ENCODE measurements at regions not wholly inside any gene's neighbourhood (a gene's known extent, or its start where the extent isn't known, plus 50 kb on each side); places are given as distances from the start of the nearest gene placed in this dataset.

DNA sequence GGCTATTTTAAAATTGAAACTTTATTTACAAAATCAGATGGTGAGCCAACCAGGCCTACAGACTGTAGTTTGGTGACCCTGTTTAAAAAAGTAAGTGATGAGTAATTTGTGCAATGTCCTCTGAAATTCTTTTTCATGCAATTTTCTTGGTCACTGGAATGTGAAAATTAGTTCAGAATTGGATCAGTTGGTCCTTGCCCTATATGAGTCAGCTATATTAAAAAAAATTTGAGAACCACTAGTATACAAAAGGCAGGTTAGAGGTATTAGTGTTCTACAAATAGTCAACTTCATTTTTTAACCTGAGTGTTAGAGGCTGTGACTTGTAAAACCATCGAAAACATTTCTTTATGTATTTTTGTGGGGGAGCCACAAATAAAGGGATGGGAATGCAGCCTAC, 91.1 kb upstream of the NXPH2 start:
- POLR2A ChIA-PET (ENCODE audit: unreplicated experiment) = no interaction called here
- Histone ChIP-seq H3K9me3 (ENCODE audit: low read length) (no peaks in the 10 kb centered on the region), H3K9me2 (replicated peaks; ENCODE audit: low read length) (0 out of 2 replicates have a peak, but pooled peaks cover 6% of the 10 kb centered on the region), H3K9ac (ENCODE audit: low read length) (no peak overlapping the region), H3F3A (ENCODE audit: low read length, unreplicated experiment) (no peaks in the 10 kb centered on the region), H3K27me3 (ENCODE audit: low read length) (no peaks in the 10 kb centered on the region), H3K36me3 (ENCODE audit: low read depth, low read length) (no peaks in the 10 kb centered on the region), H2AFZ (ENCODE audit: low read length) (no peak overlapping the region), H3K4me3 (ENCODE audit: low read length) (no peak overlapping the region), H3K27ac (ENCODE audit: low read length) (no peak overlapping the region), H3K79me2 (ENCODE audit: low read length) (no peaks in the 10 kb centered on the region), H3K4me1 (ENCODE audit: insufficient read depth, low read length) (0 out of 2 replicates have a peak, but pooled peaks cover 5% of the 10 kb centered on the region), H4K20me1 (ENCODE audit: low read length) (no peaks in the 10 kb centered on the region), H3K4me2 (ENCODE audit: low read length) (no peak overlapping the region)
- DNase-seq (peak; percentile 52), ATAC-seq (peak; percentile 76)
- intact Hi-C loops (cut with micrococcal nuclease) = no loop called here
- CTCF ChIA-PET = no interaction called here
- BruUV-seq (replicated peaks) = no TSS peak
- TF ChIP-seq EZH2phosphoT487 (IDR thresholded peaks at IDR 0.05; ENCODE audit: borderline replicate concordance, low read length) (no peak), EZH2 (IDR thresholded peaks at IDR 0.05; ENCODE audit: low read length, unreplicated experiment) (no peak)
- TF ChIP-seq, protein P1, sequence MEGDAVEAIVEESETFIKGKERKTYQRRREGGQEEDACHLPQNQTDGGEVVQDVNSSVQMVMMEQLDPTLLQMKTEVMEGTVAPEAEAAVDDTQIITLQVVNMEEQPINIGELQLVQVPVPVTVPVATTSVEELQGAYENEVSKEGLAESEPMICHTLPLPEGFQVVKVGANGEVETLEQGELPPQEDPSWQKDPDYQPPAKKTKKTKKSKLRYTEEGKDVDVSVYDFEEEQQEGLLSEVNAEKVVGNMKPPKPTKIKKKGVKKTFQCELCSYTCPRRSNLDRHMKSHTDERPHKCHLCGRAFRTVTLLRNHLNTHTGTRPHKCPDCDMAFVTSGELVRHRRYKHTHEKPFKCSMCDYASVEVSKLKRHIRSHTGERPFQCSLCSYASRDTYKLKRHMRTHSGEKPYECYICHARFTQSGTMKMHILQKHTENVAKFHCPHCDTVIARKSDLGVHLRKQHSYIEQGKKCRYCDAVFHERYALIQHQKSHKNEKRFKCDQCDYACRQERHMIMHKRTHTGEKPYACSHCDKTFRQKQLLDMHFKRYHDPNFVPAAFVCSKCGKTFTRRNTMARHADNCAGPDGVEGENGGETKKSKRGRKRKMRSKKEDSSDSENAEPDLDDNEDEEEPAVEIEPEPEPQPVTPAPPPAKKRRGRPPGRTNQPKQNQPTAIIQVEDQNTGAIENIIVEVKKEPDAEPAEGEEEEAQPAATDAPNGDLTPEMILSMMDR (conservative IDR thresholded peaks at IDR 0.05; ENCODE audit: low read depth, low read length) = no peak

DNA sequence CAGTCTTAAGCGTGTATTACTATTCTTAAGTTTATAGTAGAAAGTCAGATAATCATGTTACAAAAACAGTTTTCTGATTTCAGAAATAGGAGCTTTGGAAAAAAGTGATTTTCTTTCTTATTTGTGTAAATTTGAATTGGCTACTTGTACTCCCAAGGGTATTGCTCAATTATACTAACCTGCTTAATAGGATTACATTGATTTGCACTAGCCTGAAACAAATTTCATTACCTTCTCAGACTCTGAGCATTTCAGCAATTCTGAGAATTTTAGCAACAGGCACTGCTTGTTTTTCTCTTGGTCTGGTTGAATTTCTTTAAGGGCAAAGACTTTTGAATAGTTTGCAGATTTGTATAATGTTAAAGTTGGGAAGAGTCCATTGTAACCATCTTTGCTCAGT, 87.2 kb upstream of the NXPH2 start:
- H3K36me3 ChIP-seq (ENCODE audit: low read depth, low read length) = no peaks in the 10 kb centered on the region
- H3K9ac ChIP-seq (ENCODE audit: low read length) = no peak overlapping the region
- no peaks in the 10 kb centered on the region for H3K79me2 ChIP-seq (ENCODE audit: low read length)
- no peaks in the 10 kb centered on the region for H4K20me1 ChIP-seq (ENCODE audit: low read length)
- no TSS peak for BruUV-seq (replicated peaks)
- ChIA-PET CTCF (no interaction called here), POLR2A (ENCODE audit: unreplicated experiment) (no interaction called here)
- intact Hi-C loops (cut with micrococcal nuclease) = no loop called here
- ATAC-seq (no peak), DNase-seq (no peak)
- H3F3A ChIP-seq (ENCODE audit: low read length, unreplicated experiment) = no peaks in the 10 kb centered on the region
- no peak overlapping the region for H3K4me2 ChIP-seq (ENCODE audit: low read length)
- H3K4me1 ChIP-seq (ENCODE audit: insufficient read depth, low read length) = 0 out of 2 replicates have a peak, but pooled peaks cover 5% of the 10 kb centered on the region
- no peaks in the 10 kb centered on the region for H3K27me3 ChIP-seq (ENCODE audit: low read length)
- TF ChIP-seq EZH2phosphoT487 (IDR thresholded peaks at IDR 0.05; ENCODE audit: borderline replicate concordance, low read length) = no peak
- no peak for TF ChIP-seq EZH2 (IDR thresholded peaks at IDR 0.05; ENCODE audit: low read length, unreplicated experiment)
- TF ChIP-seq, protein P1 (conservative IDR thresholded peaks at IDR 0.05; ENCODE audit: low read depth, low read length) = no peak
- no peak overlapping the region for H3K4me3 ChIP-seq (ENCODE audit: low read length)
- H2AFZ ChIP-seq (ENCODE audit: low read length) = no peak overlapping the region
- H3K27ac ChIP-seq (ENCODE audit: low read length) = no peak overlapping the region
- H3K9me2 ChIP-seq (replicated peaks; ENCODE audit: low read length) = 0 out of 2 replicates have a peak, but pooled peaks cover 6% of the 10 kb centered on the region
- H3K9me3 ChIP-seq (ENCODE audit: low read length) = no peaks in the 10 kb centered on the region

DNA sequence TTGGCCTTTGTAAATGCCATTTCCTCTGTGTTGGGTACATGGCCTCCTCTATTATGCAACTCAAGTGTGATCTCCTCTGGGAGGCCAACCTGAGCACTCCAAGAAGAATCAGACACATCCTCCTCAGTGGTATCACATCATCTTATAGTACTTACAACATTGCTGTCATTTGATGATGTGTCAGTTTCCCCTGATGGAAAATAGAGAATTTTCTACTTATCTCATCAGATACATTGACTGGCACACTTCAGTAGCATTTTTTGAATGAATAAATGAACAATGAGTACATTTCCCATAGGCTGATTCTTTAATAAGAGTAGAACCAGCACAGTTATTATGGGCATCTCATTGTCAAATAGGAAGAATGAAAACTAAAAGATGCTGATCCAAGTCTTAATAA, 86.6 kb upstream of the NXPH2 start:
- intact Hi-C loops (cut with micrococcal nuclease) = no loop called here
- Histone ChIP-seq H3K9ac (ENCODE audit: low read length) (no peak overlapping the region), H3F3A (ENCODE audit: low read length, unreplicated experiment) (no peaks in the 10 kb centered on the region), H3K36me3 (ENCODE audit: low read depth, low read length) (no peaks in the 10 kb centered on the region), H3K27ac (ENCODE audit: low read length) (no peak overlapping the region), H2AFZ (ENCODE audit: low read length) (no peak overlapping the region), H3K4me1 (ENCODE audit: insufficient read depth, low read length) (0 out of 2 replicates have a peak, but pooled peaks cover 5% of the 10 kb centered on the region), H3K4me2 (ENCODE audit: low read length) (no peak overlapping the region), H3K9me3 (ENCODE audit: low read length) (no peaks in the 10 kb centered on the region), H3K4me3 (ENCODE audit: low read length) (no peak overlapping the region), H3K9me2 (replicated peaks; ENCODE audit: low read length) (0 out of 2 replicates have a peak, but pooled peaks cover 6% of the 10 kb centered on the region), H4K20me1 (ENCODE audit: low read length) (no peaks in the 10 kb centered on the region), H3K27me3 (ENCODE audit: low read length) (no peaks in the 10 kb centered on the region), H3K79me2 (ENCODE audit: low read length) (no peaks in the 10 kb centered on the region)
- ChIA-PET POLR2A (ENCODE audit: unreplicated experiment) (no interaction called here), CTCF (no interaction called here)
- no TSS peak for BruUV-seq (replicated peaks)
- TF ChIP-seq EZH2 (IDR thresholded peaks at IDR 0.05; ENCODE audit: low read length, unreplicated experiment) (no peak), EZH2phosphoT487 (IDR thresholded peaks at IDR 0.05; ENCODE audit: borderline replicate concordance, low read length) (no peak)
- TF ChIP-seq, protein P1 (conservative IDR thresholded peaks at IDR 0.05; ENCODE audit: low read depth, low read length) = no peak
- ATAC-seq = no peak
- no peak for DNase-seq
